GM18511 (cell line): ENCODE measurements at regions not wholly inside any gene's neighbourhood (a gene's known extent, or its start where the extent isn't known, plus 50 kb on each side); places are given as distances from the start of the nearest gene placed in this dataset.
"Not testable (repeated sequence)": the region's sequence is repeated elsewhere in the genome, so short reads cannot be mapped to it uniquely, and the experiment has no call there.

ENCODE experiments used
- ATAC-seq: cut with Tn5 transposase; IDR thresholded peaks from one replicate; pipeline ENCODE4 v1.9.1; 2021; ENCODE audit warnings: mild to moderate bottlenecking, moderate library complexity; ENCODE audit not compliant: unreplicated experiment

- ATAC-seq: no peak
These were observed 525.3 kb upstream of the ZNF717 start for GRCh38 chr3:76310667-76311066.

GRCh38 chr3:76311941-76312340 is 526.6 kb upstream of the ZNF717 start:
- no peak for ATAC-seq

GRCh38 chr3:76315906-76316305 is 530.6 kb upstream of the ZNF717 start:
- not testable (repeated sequence) for ATAC-seq

GRCh38 chr3:76321614-76322013 is 536.3 kb upstream of the ZNF717 start:
- no peak for ATAC-seq

GRCh38 chr3:76324101-76324500 is 538.8 kb upstream of the ZNF717 start:
- no peak for ATAC-seq

- no peak for ATAC-seq
These were observed 560.5 kb upstream of the ZNF717 start for GRCh38 chr3:76345878-76346277.

GRCh38 chr3:76346690-76347089 is 561.3 kb upstream of the ZNF717 start:
- ATAC-seq: no peak

- no peak for ATAC-seq
These were observed 564.5 kb upstream of the ZNF717 start for GRCh38 chr3:76349715-76350480.

- no peak for ATAC-seq
These were observed 566.7 kb upstream of the ZNF717 start for GRCh38 chr3:76352051-76352450.

- no peak for ATAC-seq
These were observed 567.3 kb upstream of the ZNF717 start for GRCh38 chr3:76352511-76353284.

- ATAC-seq: no peak
These were observed 568.3 kb upstream of the ZNF717 start for GRCh38 chr3:76353683-76354082.

GRCh38 chr3:76361010-76361409 is 575.7 kb upstream of the ZNF717 start:
- ATAC-seq: no peak

- no peak for ATAC-seq
These were observed 577.3 kb upstream of the ZNF717 start for GRCh38 chr3:76362643-76363042.

GRCh38 chr3:76365275-76365674 is 579.9 kb upstream of the ZNF717 start:
- ATAC-seq: no peak

- ATAC-seq: no peak
These were observed 581.9 kb upstream of the ZNF717 start for GRCh38 chr3:76367281-76367680.

- peak; percentile 50 for ATAC-seq
These were observed 583.8 kb upstream of the ZNF717 start for GRCh38 chr3:76369170-76369569.

- ATAC-seq: no peak
These were observed 585.6 kb upstream of the ZNF717 start for GRCh38 chr3:76370749-76371520.

GRCh38 chr3:76372497-76372896 is 587.1 kb upstream of the ZNF717 start:
- no peak for ATAC-seq

GRCh38 chr3:76377074-76377473 is 591.7 kb upstream of the ZNF717 start:
- ATAC-seq: no peak

GRCh38 chr3:76378789-76379188 is 593.4 kb upstream of the ZNF717 start:
- ATAC-seq: no peak

GRCh38 chr3:76383781-76384180 is 598.4 kb upstream of the ZNF717 start:
- ATAC-seq: no peak

GRCh38 chr3:76387000-76387399 is 601.7 kb upstream of the ZNF717 start:
- no peak for ATAC-seq
